Sigmoid colon (tissue), 4 donors: ENCODE measurements at regions not wholly inside any gene's neighbourhood (a gene's known extent, or its start where the extent isn't known, plus 50 kb on each side); places are given as distances from the start of the nearest gene placed in this dataset.

ENCODE experiments used
- CTCF ChIP-seq, 4 experiments: fragments of 450-650 bp in 3 of 4; fragments of 200-600 bp in 1 of 4; IDR thresholded peaks; one replicate each; pipeline ENCODE4 v1.5.1; 2016 to 2019; ENCODE audit warnings: antibody characterized with exemption in 4 of 4, mild to moderate bottlenecking in 3 of 4, moderate library complexity in 2 of 4
- EP300 ChIP-seq, 4 donors: sonication (generic); formaldehyde crosslinking; IDR thresholded peaks; one replicate each; pipeline ENCODE4 v1.6.1; 2017; ENCODE audit warnings: antibody characterized with exemption in 4 of 4

GRCh38 chr4:63556332-63556731 lies 852.9 kb downstream of the TECRL start:
- TF ChIP-seq EP300 (IDR thresholded peaks at IDR 0.05) (no peak), CTCF (IDR thresholded peaks at IDR 0.05) (no peak)
